22Rv1 (cell line): ENCODE measurements at regions not wholly inside any gene's neighbourhood (a gene's known extent, or its start where the extent isn't known, plus 50 kb on each side); places are given as distances from the start of the nearest gene placed in this dataset.

ENCODE experiments used
- CTCF ChIP-seq: fragments of 450-650 bp; IDR thresholded peaks from 2 replicates; pipeline ENCODE4 v1.5.1; 2017; ENCODE audit warnings: mild to moderate bottlenecking
- ZFX ChIP-seq: fragments of 450-650 bp; IDR thresholded peaks from 2 replicates; pipeline ENCODE4 v1.6.1; 2017; ENCODE audit warnings: antibody characterized with exemption, borderline replicate concordance

DNA sequence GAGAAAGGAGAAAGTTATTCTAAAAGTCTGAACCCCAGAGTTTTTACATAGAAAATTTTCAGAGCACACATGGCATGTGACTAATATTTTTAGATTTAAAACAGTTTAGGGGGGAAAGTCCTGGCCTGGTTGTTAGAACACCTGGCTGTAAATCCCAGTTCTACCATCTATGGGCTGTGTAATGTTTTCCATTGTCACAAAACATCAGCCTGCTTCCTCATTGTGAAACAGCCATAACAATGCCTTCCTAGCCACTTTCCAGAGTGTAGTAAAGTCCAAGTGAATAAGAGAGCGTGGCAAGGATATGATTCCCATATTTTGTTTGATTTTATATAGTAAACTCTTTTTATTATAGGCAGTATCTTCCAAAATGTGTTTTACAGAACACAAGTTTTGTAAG lies 310.0 kb upstream of the DCN start:
- TF ChIP-seq CTCF (no peak), ZFX (no peak)
